ENCODE measurements at regions not wholly inside any gene's neighbourhood (a gene's known extent, or its start where the extent isn't known, plus 50 kb on each side); places are given as distances from the start of the nearest gene placed in this dataset.

GRCh38 chr7:91503934-91504555 is 239.8 kb downstream of the FZD1 start:
- TF ChIP-seq GATA2 (IDR thresholded peaks at IDR 0.05; ENCODE audit: low read depth, low read length) (no peak), GATA3 (IDR thresholded peaks at IDR 0.05; ENCODE audit: low read depth, low read length) (no peak)

GRCh38 chr7:91504919-91505318 is 240.7 kb downstream of the FZD1 start:
- TF ChIP-seq GATA2 (IDR thresholded peaks at IDR 0.05; ENCODE audit: low read depth, low read length), result no peak
- no peak for TF ChIP-seq GATA3 (IDR thresholded peaks at IDR 0.05; ENCODE audit: low read depth, low read length)

- TF ChIP-seq GATA2 (IDR thresholded peaks at IDR 0.05; ENCODE audit: low read depth, low read length) (peak; percentile 72), GATA3 (IDR thresholded peaks at IDR 0.05; ENCODE audit: low read depth, low read length) (peak; percentile 53; the same call in 1 of the 2 replicates)
Observed at GRCh38 chr7:91512958-91513357, 248.7 kb downstream of the FZD1 start.

DNA sequence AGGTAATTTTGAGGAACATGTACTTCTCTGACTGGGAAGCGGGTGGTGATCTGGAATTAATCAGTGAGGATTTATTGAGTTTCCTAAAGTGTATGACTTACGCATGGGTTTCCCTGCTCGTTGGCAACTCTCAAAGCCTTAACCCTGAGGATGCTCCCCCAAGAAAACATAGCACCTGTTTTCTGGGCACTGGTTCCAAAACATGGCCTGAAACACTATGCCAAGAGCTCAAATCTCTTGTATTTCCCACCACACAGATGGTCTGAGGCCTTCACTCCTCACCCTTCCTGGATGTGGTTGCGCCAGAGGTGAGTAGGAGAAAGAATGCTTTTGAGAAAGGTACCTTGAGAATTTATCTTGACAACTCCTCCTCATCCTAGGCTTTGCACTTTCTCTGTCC is 250.4 kb downstream of the FZD1 start:
- TF ChIP-seq GATA3 (IDR thresholded peaks at IDR 0.05; ENCODE audit: low read depth, low read length), result no peak
- no peak for TF ChIP-seq GATA2 (IDR thresholded peaks at IDR 0.05; ENCODE audit: low read depth, low read length)

- TF ChIP-seq GATA2 (IDR thresholded peaks at IDR 0.05; ENCODE audit: low read depth, low read length), result no peak
- no peak for TF ChIP-seq GATA3 (IDR thresholded peaks at IDR 0.05; ENCODE audit: low read depth, low read length)
Observed at GRCh38 chr7:91515961-91516360, 251.7 kb downstream of the FZD1 start.

DNA sequence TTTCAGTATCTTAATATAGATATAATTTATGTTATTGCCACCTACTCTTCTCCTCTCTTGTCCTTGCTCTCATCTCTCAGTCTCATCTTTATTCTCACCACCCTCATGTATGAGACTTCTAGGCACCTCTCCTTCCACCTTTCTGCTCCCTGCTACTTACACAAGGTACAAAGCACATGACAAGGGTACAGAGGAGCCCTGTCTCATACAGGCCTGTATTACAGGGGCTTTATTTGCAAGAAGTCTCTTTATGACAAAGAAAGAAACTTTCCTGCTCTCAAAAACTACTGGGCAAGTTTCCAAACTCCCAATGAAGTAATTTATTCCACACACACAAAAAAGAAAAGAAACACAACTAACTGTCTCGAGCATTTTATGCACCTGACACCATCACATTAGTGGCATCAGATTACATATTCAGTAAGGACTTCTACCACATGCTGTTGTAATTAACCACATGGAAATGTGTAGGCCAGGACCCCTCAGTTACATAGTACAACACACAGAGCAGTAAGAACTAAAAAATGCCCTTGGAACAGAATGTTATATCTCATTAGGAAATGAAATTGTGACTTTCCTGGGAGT is 253.1 kb downstream of the FZD1 start:
- TF ChIP-seq GATA3 (IDR thresholded peaks at IDR 0.05; ENCODE audit: low read depth, low read length), result no peak
- no peak for TF ChIP-seq GATA2 (IDR thresholded peaks at IDR 0.05; ENCODE audit: low read depth, low read length)

- TF ChIP-seq GATA2 (IDR thresholded peaks at IDR 0.05; ENCODE audit: low read depth, low read length) (no peak), GATA3 (IDR thresholded peaks at IDR 0.05; ENCODE audit: low read depth, low read length) (no peak)
Observed at GRCh38 chr7:91518058-91518457, 253.8 kb downstream of the FZD1 start.

DNA sequence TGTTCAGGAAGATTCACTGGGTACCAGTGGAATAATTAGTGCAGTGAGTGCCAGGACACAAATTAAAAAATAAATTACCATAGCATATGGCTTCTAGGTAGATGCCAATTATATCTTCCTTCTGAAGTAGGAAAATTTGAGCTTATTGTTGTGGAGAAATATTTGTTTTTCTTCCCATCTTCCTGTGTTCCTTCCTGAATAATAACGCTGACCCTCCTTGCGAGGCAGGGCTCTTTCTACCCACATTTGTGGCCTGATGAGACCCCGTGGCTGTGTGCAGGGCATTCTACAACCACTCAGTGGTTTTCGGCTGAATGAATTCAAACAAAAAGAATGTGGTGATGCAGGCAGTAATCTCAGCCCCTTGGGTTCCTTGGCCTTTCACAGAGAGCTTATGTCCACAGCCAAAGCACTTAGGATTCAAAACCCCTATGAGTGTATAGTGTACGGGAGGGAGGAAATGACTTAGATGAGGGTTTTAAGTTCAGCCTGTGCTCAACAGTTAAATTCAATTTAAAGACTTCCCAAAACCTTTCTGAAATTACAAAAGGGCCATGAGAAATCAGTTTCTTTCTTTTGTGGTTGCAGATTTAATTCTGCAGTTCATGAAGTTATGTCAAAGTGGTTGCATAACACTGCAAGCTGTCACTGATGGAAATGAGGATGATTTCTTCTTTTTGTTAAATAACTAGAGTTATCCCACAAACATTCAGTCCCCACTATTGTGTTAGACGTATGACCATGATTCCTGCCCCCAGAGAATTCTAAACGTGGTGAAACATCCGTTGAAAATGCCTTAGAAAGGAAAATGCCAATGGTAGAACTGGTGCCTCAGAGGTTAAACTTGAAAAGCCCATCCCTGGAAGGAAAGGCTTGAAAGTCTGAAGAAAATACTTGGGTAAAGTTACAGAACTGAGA is 255.3 kb downstream of the FZD1 start:
- TF ChIP-seq GATA3 (IDR thresholded peaks at IDR 0.05; ENCODE audit: low read depth, low read length), result no peak
- no peak for TF ChIP-seq GATA2 (IDR thresholded peaks at IDR 0.05; ENCODE audit: low read depth, low read length)

- no peak for TF ChIP-seq GATA3 (IDR thresholded peaks at IDR 0.05; ENCODE audit: low read depth, low read length)
- TF ChIP-seq GATA2 (IDR thresholded peaks at IDR 0.05; ENCODE audit: low read depth, low read length), result no peak
Observed at GRCh38 chr7:91520645-91521044, 256.4 kb downstream of the FZD1 start.

DNA sequence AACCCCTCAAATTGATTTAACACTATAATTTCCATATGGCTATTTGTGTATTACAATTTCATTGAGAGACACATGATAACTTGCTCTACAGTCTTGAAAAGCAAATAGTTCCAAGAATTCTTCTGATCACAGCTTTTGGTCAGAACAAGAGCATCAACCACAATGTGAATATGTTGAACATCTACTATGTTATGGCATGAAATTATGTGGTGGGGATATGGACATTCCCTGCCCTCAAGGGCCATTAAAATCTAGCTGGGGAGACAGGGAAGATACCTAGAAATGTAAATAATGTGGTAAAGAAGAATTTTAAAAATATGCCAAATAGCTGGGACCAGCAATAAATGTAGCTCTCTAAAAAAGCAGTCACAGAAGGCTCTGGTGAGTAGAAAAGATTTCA is 262.2 kb downstream of the FZD1 start:
- TF ChIP-seq GATA3 (IDR thresholded peaks at IDR 0.05; ENCODE audit: low read depth, low read length) (no peak), GATA2 (IDR thresholded peaks at IDR 0.05; ENCODE audit: low read depth, low read length) (no peak)

DNA sequence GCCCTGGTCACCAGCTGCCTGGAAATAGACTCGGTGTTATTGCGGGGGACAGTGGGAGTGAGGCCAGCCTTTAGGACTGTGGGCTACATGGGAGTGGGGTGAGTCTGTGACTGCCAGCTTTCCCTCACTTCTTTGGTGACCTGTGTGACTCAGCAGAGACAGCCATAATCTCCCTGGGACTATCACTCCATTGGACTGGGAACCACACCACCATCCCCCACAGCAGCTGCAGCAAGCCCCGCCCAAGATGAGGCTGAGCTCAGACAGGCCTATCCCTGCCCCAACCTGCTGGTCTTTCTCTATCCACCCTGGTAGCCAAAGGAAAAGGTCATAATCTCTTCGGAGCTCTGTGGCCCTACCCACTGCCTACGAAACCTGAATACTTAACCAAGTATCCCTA is 263.2 kb downstream of the FZD1 start:
- TF ChIP-seq GATA3 (IDR thresholded peaks at IDR 0.05; ENCODE audit: low read depth, low read length), result no peak
- no peak for TF ChIP-seq GATA2 (IDR thresholded peaks at IDR 0.05; ENCODE audit: low read depth, low read length)

GRCh38 chr7:91533996-91534395 is 269.8 kb downstream of the FZD1 start:
- TF ChIP-seq GATA2 (IDR thresholded peaks at IDR 0.05; ENCODE audit: low read depth, low read length), result no peak
- TF ChIP-seq GATA3 (IDR thresholded peaks at IDR 0.05; ENCODE audit: low read depth, low read length), result no peak

DNA sequence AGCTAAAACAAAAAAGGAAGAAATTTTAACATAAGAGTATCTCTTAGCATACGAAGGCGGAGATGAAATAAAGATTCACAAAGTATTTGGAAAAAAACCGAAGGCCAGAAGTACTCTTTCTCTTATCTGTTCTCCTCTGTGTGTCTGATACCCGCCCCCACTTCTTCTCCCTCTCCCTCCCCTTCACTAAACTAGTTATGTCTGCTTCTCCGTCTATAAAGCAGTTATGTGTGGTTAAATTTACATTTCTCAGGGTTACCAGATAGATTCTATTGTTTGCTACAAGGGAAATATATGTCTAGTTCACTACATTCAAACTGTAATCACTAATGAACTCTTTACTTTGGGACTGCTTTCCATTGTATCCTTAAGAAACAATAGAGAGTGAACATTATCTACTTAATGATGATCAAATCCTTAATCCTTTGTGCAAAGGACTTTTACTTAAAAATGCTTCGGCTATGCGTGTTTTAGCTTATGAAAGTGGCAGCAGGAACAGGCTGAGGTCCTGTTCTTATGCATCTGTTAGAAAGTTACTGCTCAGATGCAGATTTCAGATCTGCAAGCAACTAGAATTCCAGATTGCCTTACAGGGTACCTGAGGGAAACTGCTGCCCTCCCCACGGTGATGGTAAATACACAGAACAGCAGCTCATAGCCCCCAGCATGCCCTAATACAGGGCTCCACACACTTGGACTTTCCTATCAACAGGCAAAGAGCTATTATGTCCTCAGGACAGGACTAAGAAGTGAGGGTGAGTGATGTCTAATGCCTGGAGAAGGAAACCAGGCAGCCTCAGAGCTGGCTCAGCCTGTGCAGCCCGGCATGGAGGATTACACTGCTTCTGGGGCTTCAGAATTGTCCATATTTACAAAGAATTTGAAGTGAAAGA is 273.3 kb downstream of the FZD1 start:
- TF ChIP-seq GATA3 (IDR thresholded peaks at IDR 0.05; ENCODE audit: low read depth, low read length) (no peak), GATA2 (IDR thresholded peaks at IDR 0.05; ENCODE audit: low read depth, low read length) (no peak)

- no peak for TF ChIP-seq GATA3 (IDR thresholded peaks at IDR 0.05; ENCODE audit: low read depth, low read length)
- TF ChIP-seq GATA2 (IDR thresholded peaks at IDR 0.05; ENCODE audit: low read depth, low read length), result no peak
Observed at GRCh38 chr7:91541641-91542040, 277.4 kb downstream of the FZD1 start.
